ENCODE measurements at regions not wholly inside any gene's neighbourhood (a gene's known extent, or its start where the extent isn't known, plus 50 kb on each side); places are given as distances from the start of the nearest gene placed in this dataset.

- TF ChIP-seq CTCF (IDR thresholded peaks at IDR 0.05) (no peak), POLR2A (IDR thresholded peaks at IDR 0.05) (no peak)
Observed at GRCh38 chr3:72279068-72279604, 494.2 kb upstream of the PROK2 start.

Data from testis (tissue), 2 donors.